H1 (cell line): ENCODE measurements at regions not wholly inside any gene's neighbourhood (a gene's known extent, or its start where the extent isn't known, plus 50 kb on each side); places are given as distances from the start of the nearest gene placed in this dataset.
A peak's percentile ranks its signal among the peaks of the same experiment; 100 is the strongest.

Experiments used
- CTCF ChIA-PET: fragments of 300-600 bp; sonication (Branson Sonifier 250); formaldehyde crosslinking; loops from one replicate; lab custom pipeline; 2021; ENCODE audit not compliant: partially characterized antibody; lab: Charles Lee
- POLR2A ChIA-PET: fragments of 300-600 bp; sonication (Branson Sonifier 250); formaldehyde crosslinking; loops from one replicate; lab custom pipeline; 2021; ENCODE audit warnings: inconsistent platforms; ENCODE audit not compliant: partially characterized antibody; lab: Charles Lee
- DNase-seq, 2 experiments: peaks; one replicate each; pipeline versions ENCODE4 v3.0.0 to v3.0.0-alpha.2; 2010 to 2022; ENCODE audit warnings: low spot score in 2 of 2, low read depth in 1 of 2, mixed read lengths in 1 of 2
- FAIRE-seq: peaks from 2 replicates; lab custom pipeline; 2011; peaks lifted over from hg19 to GRCh38; lab: Jason Lieb, UNC
- H2AFZ ChIP-seq: 2 replicates; pipeline ENCODE4 v1.8.1; 2012; ENCODE audit warnings: low read length, inconsistent platforms
- H2AK5ac ChIP-seq: 2 replicates; pipeline ENCODE4 v1.6.1; 2013; ENCODE audit warnings: low read depth, low read length
- H2BK120ac ChIP-seq: replicated peaks from 2 replicates; pipeline ENCODE3; 2013; ENCODE audit warnings: low read depth, low read length, inconsistent platforms
- H2BK12ac ChIP-seq: 2 replicates; pipeline ENCODE4 v1.6.1; 2013; ENCODE audit warnings: low read depth, low read length
- H2BK15ac ChIP-seq: 2 replicates; pipeline ENCODE4 v1.6.1; 2013; ENCODE audit warnings: low read length
- H2BK20ac ChIP-seq: 2 replicates; pipeline ENCODE4 v1.6.1; 2013; ENCODE audit warnings: low read length
- H2BK5ac ChIP-seq: 2 replicates; pipeline ENCODE4 v1.6.1; 2013; ENCODE audit warnings: low read depth, low read length
- H3K14ac ChIP-seq: 2 replicates; pipeline ENCODE4 v1.6.1; 2013; ENCODE audit warnings: inconsistent platforms; ENCODE audit not compliant: insufficient read length
- H3K18ac ChIP-seq: 2 replicates; pipeline ENCODE4 v1.6.1; 2013; ENCODE audit warnings: low read length; ENCODE audit errors: extremely low read depth
- H3K23ac ChIP-seq: 2 replicates; pipeline ENCODE4 v1.6.1; 2013; ENCODE audit warnings: inconsistent platforms; ENCODE audit not compliant: insufficient read length
- H3K23me2 ChIP-seq: 2 replicates; pipeline ENCODE4 v1.6.1; 2013; ENCODE audit warnings: low read depth, low read length
- H3K27ac ChIP-seq: 2 replicates; pipeline ENCODE4 v1.6.1; 2011; ENCODE audit warnings: low read depth, low read length, inconsistent platforms
- H3K27me3 ChIP-seq, 4 experiments: replicated peaks in 1 of 4; 1 replicate in 1 of 4; 2 replicates in 3 of 4; pipeline versions ENCODE4 v1.6.1 to v1.8.1; 2011 to 2013; ENCODE audit warnings: low read length in 3 of 4, mild to moderate bottlenecking in 3 of 4, inconsistent platforms in 2 of 4, mixed read lengths in 2 of 4, moderate library complexity in 1 of 4; ENCODE audit not compliant: control insufficient read depth in 3 of 4, insufficient read depth in 3 of 4; ENCODE audit errors: extremely low read depth in 1 of 4
- H3K36me3 ChIP-seq, 4 experiments: 2 replicates each; pipeline versions ENCODE4 v1.6.1 to v1.8.1; 2011 to 2013; ENCODE audit warnings: mild to moderate bottlenecking in 4 of 4, low read length in 3 of 4, moderate library complexity in 2 of 4, control low read depth in 1 of 4, inconsistent platforms in 1 of 4; ENCODE audit not compliant: insufficient read depth in 4 of 4, control insufficient read depth in 2 of 4
- H3K4ac ChIP-seq: replicated peaks from 2 replicates; pipeline ENCODE3; 2013; ENCODE audit warnings: low read length, low read depth, mixed read lengths, inconsistent platforms; ENCODE audit not compliant: insufficient read length
- H3K4me1 ChIP-seq, 4 experiments: replicated peaks in 1 of 4; 1 replicate in 1 of 4; 2 replicates in 3 of 4; pipeline versions ENCODE4 v1.6.1 to v1.8.1; 2011 to 2013; ENCODE audit warnings: low read length in 3 of 4, inconsistent platforms in 2 of 4, mixed read lengths in 1 of 4; ENCODE audit not compliant: insufficient read depth in 4 of 4, control insufficient read depth in 3 of 4
- H3K4me2 ChIP-seq, 2 experiments: 2 replicates each; pipeline versions ENCODE4 v1.6.1 to v1.8.1; 2011 to 2013; ENCODE audit warnings: low read depth in 2 of 2, low read length in 2 of 2, control low read depth in 1 of 2, inconsistent platforms in 1 of 2, mild to moderate bottlenecking in 1 of 2; ENCODE audit not compliant: insufficient read depth in 1 of 2
- H3K4me3 ChIP-seq, 4 experiments: fragments of 200-600, 300-600 bp in 1 of 4; sonication (generic), shearing (Covaris generic), sonication (Bioruptor Twin) in 1 of 4; 2 replicates each; pipeline versions ENCODE4 v1.5.1 to v1.8.1; 2011 to 2016; ENCODE audit warnings: low read length in 4 of 4, low read depth in 3 of 4, control low read depth in 2 of 4, inconsistent platforms in 2 of 4, mild to moderate bottlenecking in 2 of 4, mixed read lengths in 1 of 4, moderate library complexity in 1 of 4; ENCODE audit not compliant: insufficient read depth in 2 of 4; ENCODE audit errors: extremely low read depth in 1 of 4
- H3K56ac ChIP-seq: replicated peaks from 2 replicates; pipeline ENCODE3; 2013; ENCODE audit warnings: low read depth, mild to moderate bottlenecking, mixed read lengths, low read length, inconsistent platforms; ENCODE audit not compliant: insufficient read length
- H3K79me1 ChIP-seq: 2 replicates; pipeline ENCODE4 v1.6.1; 2013; ENCODE audit warnings: low read depth, low read length, control low read depth
- H3K79me2 ChIP-seq, 2 experiments: 2 replicates each; pipeline versions ENCODE4 v1.6.1 to v1.8.1; 2012 to 2013; ENCODE audit warnings: low read length in 2 of 2, mild to moderate bottlenecking in 2 of 2, inconsistent platforms in 1 of 2; ENCODE audit not compliant: insufficient read depth in 2 of 2, control insufficient read depth in 1 of 2
- H3K9ac ChIP-seq, 4 experiments: replicated peaks in 1 of 4; 1 replicate in 1 of 4; 2 replicates in 3 of 4; pipeline versions ENCODE4 v1.6.1 to v1.8.1; 2011 to 2013; ENCODE audit warnings: low read depth in 3 of 4, low read length in 3 of 4, control low read depth in 2 of 4, mild to moderate bottlenecking in 2 of 4, moderate library complexity in 2 of 4, inconsistent platforms in 1 of 4; ENCODE audit errors: extremely low read depth in 1 of 4
- H3K9me3 ChIP-seq, 2 experiments: 2 replicates each; pipeline versions ENCODE4 v1.6.1 to v1.8.1; 2012 to 2013; ENCODE audit warnings: mild to moderate bottlenecking in 2 of 2, moderate library complexity in 2 of 2, control low read depth in 1 of 2, inconsistent platforms in 1 of 2, low read depth in 1 of 2, low read length in 1 of 2, mixed read lengths in 1 of 2; ENCODE audit not compliant: insufficient read depth in 2 of 2
- H4K20me1 ChIP-seq, 2 experiments: replicated peaks in 1 of 2; 2 replicates each; pipeline versions ENCODE3 to v1.8.1; 2011 to 2013; ENCODE audit warnings: inconsistent platforms in 2 of 2, low read length in 2 of 2, mild to moderate bottlenecking in 1 of 2; ENCODE audit not compliant: insufficient read depth in 2 of 2, control insufficient read depth in 1 of 2
- H4K5ac ChIP-seq: 2 replicates; pipeline ENCODE4 v1.6.1; 2013; ENCODE audit warnings: low read length, low read depth, mixed read lengths, inconsistent platforms; ENCODE audit not compliant: insufficient read length
- H4K8ac ChIP-seq: 2 replicates; pipeline ENCODE4 v1.8.0; 2013; ENCODE audit warnings: mild to moderate bottlenecking, moderate library complexity, low read length, inconsistent platforms; ENCODE audit not compliant: insufficient read depth; ENCODE audit errors: extremely low read depth
- H4K91ac ChIP-seq: replicated peaks from 2 replicates; pipeline ENCODE3; 2013; ENCODE audit warnings: low read length, mixed read lengths, inconsistent platforms; ENCODE audit not compliant: insufficient read length
- SP2 ChIP-seq: IDR thresholded peaks from 2 replicates; pipeline ENCODE4 v1.6.1; 2012; ENCODE audit warnings: mild to moderate bottlenecking, low read length, inconsistent platforms
- TBP ChIP-seq: IDR thresholded peaks from 2 replicates; pipeline ENCODE4 v1.6.1; 2011; ENCODE audit warnings: low read depth, low read length, improper control_type of control experiment
- TCF12 ChIP-seq: IDR thresholded peaks from 2 replicates; pipeline ENCODE4 v1.6.1; 2011; ENCODE audit warnings: low read depth, mild to moderate bottlenecking, low read length
- WGBS, 2 experiments: shearing (Covaris generic) in 1 of 2; methylation state at CpG; one replicate each; pipeline versions ENCODE4 v1.1.6 to v1.1.7; 2013 to 2015; ENCODE audit warnings: low lambda C conversion rate in 2 of 2, mixed read lengths in 2 of 2, inconsistent platforms in 1 of 2, low coverage in 1 of 2, missing lambda C conversion rate in 1 of 2; ENCODE audit not compliant: insufficient replicate concordance in 2 of 2, insufficient coverage in 1 of 2, insufficient read length in 1 of 2; ENCODE audit errors: extremely low coverage in 1 of 2, missing lambda C conversion rate in 1 of 2; 5-methylcytosine and 5-hydroxymethylcytosine counted together
- TF ChIP-seq, protein P1 (sequence below): IDR thresholded peaks from 2 replicates; pipeline ENCODE4 v1.6.1; 2012; ENCODE audit warnings: inconsistent platforms

DNA sequence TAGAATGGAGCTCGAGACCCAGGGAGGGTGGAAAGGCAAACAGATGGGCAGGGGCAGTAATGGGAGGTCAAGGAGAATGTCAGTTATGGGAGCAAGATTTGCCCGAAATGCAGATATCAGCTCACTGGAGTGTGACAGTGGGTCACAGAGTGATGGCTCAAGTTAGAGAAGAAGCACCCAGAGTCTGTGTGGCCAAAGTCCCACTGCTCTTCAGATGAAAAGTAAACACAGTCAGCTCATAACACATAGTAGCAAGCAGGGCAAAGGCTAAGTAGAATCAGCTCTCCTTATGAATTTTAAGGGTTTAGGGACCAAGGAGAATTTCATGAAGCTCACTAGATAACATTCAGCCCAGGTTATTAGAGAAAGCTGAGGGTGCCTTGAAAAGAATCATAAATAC is 264.9 kb upstream of the MON1B start:
- FAIRE-seq (no peak), DNase-seq (no peak)
- Histone ChIP-seq H3K4me1 (no peaks in the 10 kb centered on the region), H2BK20ac (no peak overlapping the region), H3K14ac (peak overlapping the region; percentile 66), H2BK12ac (no peak overlapping the region), H3K18ac (no peak overlapping the region), H3K27me3 (no peaks in the 10 kb centered on the region; a peak in 1 of 7 replicates), H2AFZ (no peak overlapping the region), H3K27ac (no peak overlapping the region)
- POLR2A ChIA-PET = interaction anchor here (0.6 kb wide), 1 partner anchor 1234 kb away, joined by 3 read pairs; no protein-coding TSS in a partner anchor
- TF ChIP-seq SP2 (no peak), TCF12 (no peak), TBP (no peak)
- TF ChIP-seq, protein P1, sequence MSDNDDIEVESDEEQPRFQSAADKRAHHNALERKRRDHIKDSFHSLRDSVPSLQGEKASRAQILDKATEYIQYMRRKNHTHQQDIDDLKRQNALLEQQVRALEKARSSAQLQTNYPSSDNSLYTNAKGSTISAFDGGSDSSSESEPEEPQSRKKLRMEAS = no peak
- TF ChIP-seq, all 59 proteins: peak for 0
- Histone ChIP-seq H4K91ac (no peak overlapping the region), H3K9me3 (no peaks in the 10 kb centered on the region), H2BK15ac (no peak overlapping the region), H3K4me3 (no peak overlapping the region), H4K20me1 (no peaks in the 10 kb centered on the region), H3K79me1 (no peaks in the 10 kb centered on the region), H3K23me2 (peaks cover 1% of the 10 kb centered on the region; the same call in 1 of the 2 replicates), H3K9ac (no peak overlapping the region), H2BK120ac (no peak overlapping the region), H3K79me2 (no peaks in the 10 kb centered on the region), H3K36me3 (no peaks in the 10 kb centered on the region), H3K4me2 (no peak overlapping the region), H4K8ac (no peak overlapping the region), H2AK5ac (no peak overlapping the region), H4K5ac (no peak overlapping the region), H3K23ac (no peak overlapping the region), H3K4ac (no peak overlapping the region), H2BK5ac (no peak overlapping the region), H3K56ac (no peak overlapping the region)
- CTCF ChIA-PET = interaction anchor here (0.9 kb wide), 1 partner anchor 16 kb away, joined by 3 read pairs; no protein-coding TSS in a partner anchor
- WGBS, 2 experiments = 78% methylated on average over 2 of the region's 2 CpGs; no CpG with 5 or more reads in 1 of the 2 experiments
